ENCODE measurements at regions not wholly inside any gene's neighbourhood (a gene's known extent, or its start where the extent isn't known, plus 50 kb on each side); places are given as distances from the start of the nearest gene placed in this dataset.
A peak's percentile ranks its signal among the peaks of the same experiment; 100 is the strongest.

DNA sequence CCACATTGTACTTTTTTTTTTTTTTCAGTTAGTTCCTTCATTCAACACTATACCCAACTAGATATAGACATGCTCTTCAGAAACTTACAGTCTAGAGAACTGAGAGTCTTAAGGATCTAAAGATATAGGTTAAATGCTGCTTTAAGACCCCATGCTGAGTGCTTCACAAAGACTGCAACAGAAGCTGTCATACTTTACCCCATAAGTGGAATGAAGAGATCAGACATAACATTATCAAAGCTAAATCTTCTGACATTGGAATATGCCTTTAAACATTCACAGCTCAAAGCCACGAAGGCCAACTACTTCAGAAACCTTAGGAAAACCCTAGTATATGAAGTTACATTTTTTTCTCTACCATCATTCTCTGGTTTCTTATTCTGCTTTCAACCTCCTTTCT lies 666.4 kb downstream of the KCNT2 start:
- DNase-seq (ENCODE audit: extremely low read depth, low read depth): no peak

- no peak for DNase-seq (ENCODE audit: extremely low read depth, low read depth)
Measured at GRCh38 chr1:195941314-195941713, 666.9 kb downstream of the KCNT2 start.

DNA sequence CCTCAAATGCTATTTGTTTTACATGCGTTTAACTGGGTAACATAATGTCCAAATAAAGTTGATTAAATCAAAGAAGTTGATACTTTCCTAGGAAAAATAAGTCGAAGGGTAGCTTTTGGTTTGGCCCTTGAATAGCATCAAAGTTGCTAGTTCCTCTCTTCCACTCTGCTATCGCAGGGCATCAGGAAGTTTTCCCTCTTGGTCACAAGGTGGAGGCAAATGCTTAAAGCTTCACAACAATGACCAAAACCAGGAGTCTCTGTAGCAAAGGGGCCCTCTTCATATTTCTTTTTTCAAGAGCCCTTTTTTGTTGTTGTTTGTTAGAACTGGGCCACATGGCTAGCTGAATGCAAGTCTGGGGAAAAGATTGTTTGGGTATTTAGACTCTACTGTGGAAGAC lies 668.4 kb downstream of the KCNT2 start:
- DNase-seq (ENCODE audit: extremely low read depth, low read depth): peak; percentile 26

- DNase-seq (ENCODE audit: extremely low read depth, low read depth): no peak
Measured at GRCh38 chr1:195934817-195935553, 673.3 kb downstream of the KCNT2 start.

DNA sequence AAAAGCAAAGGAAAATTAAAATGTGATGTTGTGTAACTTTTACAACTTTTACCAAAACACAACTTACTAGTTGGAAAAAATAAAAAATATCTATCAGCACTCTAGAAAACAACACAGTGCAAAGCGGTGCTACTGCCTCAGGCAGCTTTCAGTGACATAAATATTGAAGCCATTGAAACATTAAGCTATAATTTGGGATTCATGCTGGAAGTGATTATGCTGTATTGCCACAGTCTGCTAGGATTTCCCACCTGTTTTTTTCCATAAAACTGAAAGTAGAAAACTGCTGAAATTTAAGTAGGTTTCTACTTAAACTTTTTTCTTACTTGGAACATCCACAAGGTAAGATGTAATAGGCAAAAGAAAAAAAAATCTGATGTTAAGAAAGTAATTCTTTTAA lies 674.4 kb downstream of the KCNT2 start:
- DNase-seq (ENCODE audit: extremely low read depth, low read depth): no peak

DNA sequence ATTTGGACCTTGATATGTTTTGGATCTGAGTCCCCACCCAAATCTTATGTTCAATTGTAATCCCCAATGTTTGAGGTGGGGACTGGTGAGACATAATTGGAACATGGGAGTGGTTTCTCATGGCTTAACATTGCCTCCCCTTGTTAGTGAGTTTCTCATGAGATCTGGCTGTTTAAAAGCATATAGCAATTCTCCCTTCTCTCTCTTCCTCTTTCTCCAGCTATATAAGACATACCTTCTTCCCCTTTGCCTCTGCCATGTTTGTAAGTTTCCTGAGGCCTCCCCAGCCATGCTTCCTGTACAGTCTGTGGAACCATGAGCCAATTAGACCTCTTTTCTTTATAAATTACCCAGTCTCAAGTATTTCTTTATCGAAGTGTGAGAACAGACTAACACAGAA lies 692.4 kb downstream of the KCNT2 start:
- DNase-seq (ENCODE audit: extremely low read depth, low read depth): no peak

DNA sequence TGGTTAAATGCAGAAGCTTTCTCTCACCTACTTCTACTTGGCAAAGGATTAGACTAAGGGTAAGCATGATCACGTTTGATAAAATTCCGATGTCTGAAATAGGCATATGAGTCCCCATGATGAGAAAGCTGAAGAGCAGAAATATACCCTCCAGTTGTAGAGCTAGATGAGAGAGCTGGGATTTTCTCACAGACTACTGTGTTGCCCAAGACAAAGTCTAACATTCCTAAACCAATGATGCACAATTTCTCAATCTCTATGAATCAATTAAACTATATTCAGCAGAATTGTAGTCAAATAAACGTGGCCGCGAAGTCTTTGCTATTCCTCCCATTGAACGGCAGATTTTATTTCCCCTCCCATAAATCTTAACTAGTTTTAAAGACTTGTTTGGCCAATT lies 699.2 kb downstream of the KCNT2 start:
- no peak for DNase-seq (ENCODE audit: extremely low read depth, low read depth)

DNA sequence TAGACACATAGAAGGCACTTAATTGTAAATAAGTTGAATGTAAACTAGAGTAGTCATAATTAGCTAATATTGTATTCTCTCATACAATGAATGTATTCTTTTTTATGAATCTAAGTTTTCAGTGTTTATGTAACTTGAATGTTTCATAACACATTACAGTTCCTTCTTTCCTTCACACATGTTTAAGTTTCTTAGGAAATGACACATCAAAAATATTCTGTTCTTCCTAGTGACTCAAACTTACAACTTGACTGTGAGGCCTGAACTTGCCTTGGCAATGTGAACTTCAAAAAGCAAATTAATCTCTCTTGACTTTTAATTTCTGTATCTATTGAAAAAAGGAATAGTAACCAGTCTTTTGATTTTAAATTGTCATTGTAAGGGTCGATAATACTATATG lies 700.1 kb downstream of the KCNT2 start:
- peak; percentile 16 for DNase-seq (ENCODE audit: extremely low read depth, low read depth)

DNA sequence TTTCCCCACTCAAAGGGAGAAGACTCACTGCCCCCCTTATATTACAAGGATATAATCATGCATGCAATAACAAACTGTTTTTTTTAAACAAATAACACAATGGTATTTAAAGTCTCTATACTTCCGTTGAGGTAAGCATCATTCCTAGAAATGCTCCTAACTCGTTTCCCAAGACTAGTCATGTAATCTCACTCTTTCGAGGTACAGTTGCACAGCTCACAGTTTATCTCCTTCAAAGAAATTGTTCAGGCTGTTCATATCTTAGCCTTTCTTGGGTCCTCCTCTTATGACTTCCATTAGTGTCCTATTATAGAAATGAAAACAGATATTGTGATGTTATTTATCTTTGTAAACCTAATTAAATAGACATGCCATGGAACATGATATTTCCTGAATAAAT lies 705.0 kb downstream of the KCNT2 start:
- DNase-seq (ENCODE audit: extremely low read depth, low read depth): no peak

- no peak for DNase-seq (ENCODE audit: extremely low read depth, low read depth)
Measured at GRCh38 chr1:195902779-195903178, 705.5 kb downstream of the KCNT2 start.

DNA sequence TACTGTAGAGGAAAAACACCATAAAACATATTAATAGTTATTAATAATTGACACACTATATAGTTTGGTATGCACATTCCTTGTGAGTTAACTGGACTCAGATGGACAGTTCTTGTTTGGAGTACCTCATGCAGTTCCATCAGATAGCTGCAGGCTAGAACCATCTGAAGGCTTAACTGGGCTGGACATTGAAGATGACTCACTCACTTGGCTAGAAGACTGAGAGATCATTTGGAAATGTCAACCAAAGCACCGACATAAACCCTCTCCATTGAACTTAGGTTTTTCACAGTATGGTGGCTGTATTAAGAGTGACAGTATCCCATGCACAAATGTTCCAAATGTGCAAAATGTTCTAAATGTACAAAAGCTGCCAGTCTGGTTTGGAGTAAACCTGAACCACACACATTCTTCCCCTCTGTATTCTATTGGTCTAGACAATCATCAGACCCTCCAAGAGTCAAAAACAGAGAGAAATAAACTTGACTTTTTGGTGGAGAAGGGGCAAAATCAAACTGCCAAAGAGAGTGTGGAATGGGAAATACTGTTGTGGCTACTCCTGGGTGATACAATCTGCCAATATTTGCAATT lies 708.4 kb downstream of the KCNT2 start:
- DNase-seq (ENCODE audit: extremely low read depth, low read depth): no peak

DNA sequence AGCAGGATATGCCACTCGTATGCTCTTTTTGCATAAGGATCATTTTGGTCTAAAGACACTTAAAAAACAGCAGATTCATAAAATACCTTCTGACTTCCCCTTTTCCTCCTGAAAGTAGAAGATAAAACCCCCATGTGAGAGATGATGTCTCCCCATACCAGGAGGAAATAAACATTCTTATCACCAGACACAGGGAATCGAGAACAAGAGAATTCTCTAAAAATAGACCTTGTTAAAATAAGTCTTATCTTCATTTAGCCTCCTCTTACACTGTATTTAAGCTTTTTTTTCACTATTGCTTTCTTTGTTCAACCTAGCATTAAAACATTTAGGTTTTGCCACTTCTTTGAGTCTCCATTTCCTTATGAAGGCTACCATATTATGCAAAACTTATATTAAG lies 709.3 kb downstream of the KCNT2 start:
- no peak for DNase-seq (ENCODE audit: extremely low read depth, low read depth)

- DNase-seq (ENCODE audit: extremely low read depth, low read depth): no peak
Measured at GRCh38 chr1:195898373-195898772, 709.9 kb downstream of the KCNT2 start.

DNA sequence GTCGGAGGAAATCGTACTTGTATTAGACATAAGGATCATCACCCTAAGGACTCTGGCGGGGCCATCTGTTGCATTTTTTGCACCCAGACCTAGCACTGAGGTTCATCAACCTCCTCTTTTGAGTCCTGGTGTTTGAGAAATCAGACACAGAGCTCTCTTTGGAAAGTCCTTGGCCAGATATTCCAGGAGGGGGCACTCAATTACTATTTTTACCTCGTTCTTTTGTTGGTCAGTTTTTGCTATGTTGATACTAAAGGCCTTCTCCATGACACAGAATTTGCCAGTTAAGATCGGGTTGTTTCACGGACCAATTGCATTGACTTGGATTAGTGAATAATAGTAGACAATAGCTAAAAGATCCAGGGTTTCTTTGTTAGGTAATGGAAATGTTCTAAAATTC lies 711.2 kb downstream of the KCNT2 start:
- no peak for DNase-seq (ENCODE audit: extremely low read depth, low read depth)

- no peak for DNase-seq (ENCODE audit: extremely low read depth, low read depth)
Measured at GRCh38 chr1:195894411-195894810, 713.8 kb downstream of the KCNT2 start.

- no peak for DNase-seq (ENCODE audit: extremely low read depth, low read depth)
Measured at GRCh38 chr1:195886000-195886399, 722.2 kb downstream of the KCNT2 start.

GRCh38 chr1:195878478-195878877 lies 729.8 kb downstream of the KCNT2 start:
- DNase-seq (ENCODE audit: extremely low read depth, low read depth): no peak

GRCh38 chr1:195876792-195877191 lies 731.4 kb downstream of the KCNT2 start:
- no peak for DNase-seq (ENCODE audit: extremely low read depth, low read depth)

- DNase-seq (ENCODE audit: extremely low read depth, low read depth): no peak
Measured at GRCh38 chr1:195872376-195872775, 735.9 kb downstream of the KCNT2 start.

GRCh38 chr1:195867638-195868037 lies 740.6 kb downstream of the KCNT2 start:
- no peak for DNase-seq (ENCODE audit: extremely low read depth, low read depth)

DNA sequence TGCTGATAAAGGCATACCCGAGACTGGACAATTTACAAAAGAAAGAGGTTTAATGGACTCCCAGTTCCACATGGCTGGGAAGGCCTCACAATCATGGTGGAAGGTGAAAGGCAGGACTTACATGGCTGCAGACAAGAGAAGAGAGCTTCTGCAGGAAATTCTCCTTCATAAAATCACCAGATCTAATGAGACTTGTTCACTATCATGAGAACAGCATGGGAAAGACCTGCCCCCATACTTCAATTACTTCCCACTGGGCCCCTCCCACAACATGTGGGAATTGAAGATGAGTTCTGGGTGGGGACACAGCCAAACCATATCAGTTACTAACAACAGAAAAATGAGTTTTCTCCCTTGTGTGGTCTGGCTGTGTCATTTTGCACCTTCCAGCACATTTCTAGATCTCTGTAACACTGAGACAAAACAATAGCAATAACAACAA lies 741.4 kb downstream of the KCNT2 start:
- no peak for DNase-seq (ENCODE audit: extremely low read depth, low read depth)

DNA sequence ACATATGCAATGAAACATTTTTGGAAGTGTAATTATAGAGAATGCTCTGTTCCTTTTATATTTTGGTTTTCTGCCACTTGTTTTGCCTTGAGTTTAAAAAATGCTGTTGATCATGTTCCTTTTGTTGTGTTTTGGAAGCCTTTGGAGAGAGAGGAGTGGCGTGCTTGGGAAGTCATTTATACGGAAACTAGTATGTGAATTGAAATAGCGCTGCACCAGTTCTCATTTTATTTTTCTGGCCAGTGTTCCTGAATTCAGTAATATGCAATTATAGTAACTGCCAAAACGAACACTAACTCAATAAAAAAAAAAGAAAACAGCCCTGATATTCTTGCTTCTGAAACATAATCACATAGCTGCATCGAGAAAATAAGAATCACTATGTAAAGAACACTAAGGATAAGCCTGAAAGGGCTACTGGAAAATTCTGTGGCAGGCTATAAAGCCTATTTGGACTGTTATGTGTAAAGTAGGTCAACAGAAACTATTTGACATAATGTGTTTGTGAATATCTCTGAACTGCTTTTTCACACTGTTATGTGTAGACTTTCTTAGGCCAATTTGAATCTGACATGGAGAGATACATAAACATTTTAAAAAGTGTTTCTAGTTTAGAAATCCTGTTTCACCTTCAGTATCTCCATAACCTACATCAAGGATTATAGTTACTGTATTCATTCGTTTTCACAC lies 742.0 kb downstream of the KCNT2 start:
- DNase-seq (ENCODE audit: extremely low read depth, low read depth): no peak
